WERI-Rb-1 (cell line): ENCODE measurements at regions not wholly inside any gene's neighbourhood (a gene's known extent, or its start where the extent isn't known, plus 50 kb on each side); places are given as distances from the start of the nearest gene placed in this dataset.

Source experiments
- DNase-seq: peaks from one replicate; pipeline ENCODE4 v3.0.0-alpha.2; 2020
- H3K27ac ChIP-seq: fragments of 250-450 bp; sonication (Bioruptor Pico); 2 replicates; pipeline ENCODE4 v1.5.1; 2020; ENCODE audit warnings: mild to moderate bottlenecking, moderate library complexity
- H3K27me3 ChIP-seq: fragments of 250-450 bp; sonication (Bioruptor Pico); 2 replicates; pipeline ENCODE4 v1.5.1; 2021; ENCODE audit warnings: mild to moderate bottlenecking, low read depth, moderate library complexity; ENCODE audit not compliant: insufficient read depth, severe bottlenecking
- H3K36me3 ChIP-seq: fragments of 250-450 bp; sonication (Bioruptor Pico); 2 replicates; pipeline ENCODE4 v1.5.1; 2020; ENCODE audit warnings: mild to moderate bottlenecking, moderate library complexity
- H3K4me3 ChIP-seq: 2 replicates; pipeline ENCODE4 v1.5.1; 2011; ENCODE audit warnings: low read depth, mild to moderate bottlenecking, control low read depth, low read length
- H3K9me3 ChIP-seq: fragments of 250-450 bp; sonication (Bioruptor Pico); 2 replicates; pipeline ENCODE4 v1.5.1; 2021; ENCODE audit warnings: mild to moderate bottlenecking, moderate library complexity; ENCODE audit not compliant: severe bottlenecking
- CTCF ChIP-seq: IDR thresholded peaks from 2 replicates; pipeline ENCODE4 v1.5.1; 2011; ENCODE audit warnings: low read depth, mild to moderate bottlenecking, control low read depth, inconsistent platforms, low read length

- DNase-seq: no peak
- Histone ChIP-seq H3K36me3 (no peaks in the 10 kb centered on the region), H3K27me3 (peaks cover 20% of the 10 kb centered on the region), H3K27ac (no peak overlapping the region), H3K9me3 (no peaks in the 10 kb centered on the region), H3K4me3 (no peak overlapping the region)
- no peak for TF ChIP-seq CTCF
These were observed 98.7 kb downstream of the GLUD2 start for GRCh38 chrX:121146059-121146628.

GRCh38 chrX:121150217-121150616 lies 102.8 kb downstream of the GLUD2 start:
- no peak overlapping the region for H3K27ac ChIP-seq
- H3K36me3 ChIP-seq: no peaks in the 10 kb centered on the region
- no peak overlapping the region for H3K4me3 ChIP-seq
- peaks cover 36% of the 10 kb centered on the region for H3K27me3 ChIP-seq
- no peak for TF ChIP-seq CTCF
- H3K9me3 ChIP-seq: no peaks in the 10 kb centered on the region
- DNase-seq: no peak

- H3K36me3 ChIP-seq: no peaks in the 10 kb centered on the region
- TF ChIP-seq CTCF: no peak
These were observed 103.9 kb downstream of the GLUD2 start for GRCh38 chrX:121151293-121151692.

GRCh38 chrX:121154858-121155404 lies 107.5 kb downstream of the GLUD2 start:
- TF ChIP-seq CTCF: no peak
- Histone ChIP-seq H3K9me3 (no peaks in the 10 kb centered on the region), H3K27me3 (peaks cover 51% of the 10 kb centered on the region), H3K27ac (no peak overlapping the region), H3K4me3 (no peak overlapping the region), H3K36me3 (no peaks in the 10 kb centered on the region)
- DNase-seq: no peak

More at GRCh38 chrX:121151293-121151692, 103.9 kb downstream of the GLUD2 start:
- Histone ChIP-seq H3K4me3 (no peak overlapping the region), H3K9me3 (no peaks in the 10 kb centered on the region), H3K27me3 (peaks cover 34% of the 10 kb centered on the region), H3K27ac (no peak overlapping the region)
- no peak for DNase-seq

GRCh38 chrX:121160987-121161386 lies 113.6 kb downstream of the GLUD2 start:
- no peak overlapping the region for H3K27ac ChIP-seq
- peaks cover 31% of the 10 kb centered on the region for H3K27me3 ChIP-seq
- no peak for DNase-seq
- H3K36me3 ChIP-seq: no peaks in the 10 kb centered on the region
- no peak for TF ChIP-seq CTCF
- no peak overlapping the region for H3K4me3 ChIP-seq
- no peaks in the 10 kb centered on the region for H3K9me3 ChIP-seq

GRCh38 chrX:121161501-121161933 lies 114.1 kb downstream of the GLUD2 start:
- no peaks in the 10 kb centered on the region for H3K36me3 ChIP-seq
- peaks cover 31% of the 10 kb centered on the region for H3K27me3 ChIP-seq
- TF ChIP-seq CTCF: no peak
- H3K4me3 ChIP-seq: no peak overlapping the region
- DNase-seq: no peak
- no peaks in the 10 kb centered on the region for H3K9me3 ChIP-seq
- no peak overlapping the region for H3K27ac ChIP-seq
